ENCODE measurements at regions not wholly inside any gene's neighbourhood (a gene's known extent, or its start where the extent isn't known, plus 50 kb on each side); places are given as distances from the start of the nearest gene placed in this dataset.

GRCh38 chr2:67528320-67528719 is 131.2 kb downstream of the ETAA1 start:
- TF ChIP-seq CTCF (IDR thresholded peaks at IDR 0.05; ENCODE audit: control insufficient read depth, extremely low read depth, insufficient read depth): no peak
- H3K4me3 ChIP-seq (ENCODE audit: low read depth, low read length): no peak overlapping the region
- DNase-seq (ENCODE audit: low read depth): no peak

GRCh38 chr2:67532387-67532786 is 135.3 kb downstream of the ETAA1 start:
- TF ChIP-seq CTCF (IDR thresholded peaks at IDR 0.05; ENCODE audit: control insufficient read depth, extremely low read depth, insufficient read depth): no peak
- DNase-seq (ENCODE audit: low read depth): no peak
- H3K4me3 ChIP-seq (ENCODE audit: low read depth, low read length): no peak overlapping the region

GRCh38 chr2:67534745-67535144 is 137.6 kb downstream of the ETAA1 start:
- no peak overlapping the region for H3K4me3 ChIP-seq (ENCODE audit: low read depth, low read length)
- no peak for DNase-seq (ENCODE audit: low read depth)

GRCh38 chr2:67540962-67541361 is 143.8 kb downstream of the ETAA1 start:
- DNase-seq (ENCODE audit: low read depth): no peak
- no peak overlapping the region for H3K4me3 ChIP-seq (ENCODE audit: low read depth, low read length)
- no peak for TF ChIP-seq CTCF (IDR thresholded peaks at IDR 0.05; ENCODE audit: control insufficient read depth, extremely low read depth, insufficient read depth)

More at GRCh38 chr2:67534745-67535144, 137.6 kb downstream of the ETAA1 start:
- no peak for TF ChIP-seq CTCF (IDR thresholded peaks at IDR 0.05; ENCODE audit: control insufficient read depth, extremely low read depth, insufficient read depth)

GRCh38 chr2:67544286-67544685 is 147.2 kb downstream of the ETAA1 start:
- H3K4me3 ChIP-seq (ENCODE audit: low read depth, low read length): no peak overlapping the region
- no peak for DNase-seq (ENCODE audit: low read depth)
- no peak for TF ChIP-seq CTCF (IDR thresholded peaks at IDR 0.05; ENCODE audit: control insufficient read depth, extremely low read depth, insufficient read depth)

- no peak for TF ChIP-seq CTCF (IDR thresholded peaks at IDR 0.05; ENCODE audit: control insufficient read depth, extremely low read depth, insufficient read depth)
- no peak for DNase-seq (ENCODE audit: low read depth)
- H3K4me3 ChIP-seq (ENCODE audit: low read depth, low read length): no peak overlapping the region
Observed at GRCh38 chr2:67548317-67549201, 151.4 kb downstream of the ETAA1 start.

- H3K4me3 ChIP-seq (ENCODE audit: low read depth, low read length): no peak overlapping the region
- no peak for TF ChIP-seq CTCF (IDR thresholded peaks at IDR 0.05; ENCODE audit: control insufficient read depth, extremely low read depth, insufficient read depth)
- no peak for DNase-seq (ENCODE audit: low read depth)
Observed at GRCh38 chr2:67559156-67559555, 162.0 kb downstream of the ETAA1 start.
